Endothelial cell (in vitro differentiated cells): ENCODE measurements at regions not wholly inside any gene's neighbourhood (a gene's known extent, or its start where the extent isn't known, plus 50 kb on each side); places are given as distances from the start of the nearest gene placed in this dataset.

Experiments
- DNase-seq: peaks from one replicate; pipeline ENCODE4 v3.0.0; 2021; ENCODE audit warnings: low spot score
- H3K27ac Mint-ChIP-seq: one replicate; pipeline ENCODE4 v1.8.0; 2021; ENCODE audit warnings: mixed read lengths, inconsistent platforms; ENCODE audit not compliant: unreplicated experiment
- H3K27me3 Mint-ChIP-seq: one replicate; pipeline ENCODE4 v1.8.0; 2021; ENCODE audit warnings: mild to moderate bottlenecking, moderate library complexity, mixed read lengths, inconsistent platforms; ENCODE audit not compliant: unreplicated experiment
- H3K36me3 Mint-ChIP-seq: one replicate; pipeline ENCODE4 v1.8.0; 2021; ENCODE audit warnings: mild to moderate bottlenecking, low read depth, mixed read lengths, inconsistent platforms; ENCODE audit not compliant: unreplicated experiment
- H3K4me1 Mint-ChIP-seq: one replicate; pipeline ENCODE4 v1.8.0; 2021; ENCODE audit warnings: mild to moderate bottlenecking, mixed read lengths, inconsistent platforms; ENCODE audit not compliant: unreplicated experiment
- H3K4me3 Mint-ChIP-seq: one replicate; pipeline ENCODE4 v1.8.0; 2021; ENCODE audit warnings: mild to moderate bottlenecking, mixed read lengths, inconsistent platforms; ENCODE audit not compliant: unreplicated experiment
- H3K9me3 Mint-ChIP-seq: one replicate; pipeline ENCODE4 v1.8.0; 2021; ENCODE audit warnings: mixed read lengths, inconsistent platforms; ENCODE audit not compliant: unreplicated experiment
- TF ChIP-seq, protein P1 (sequence below): fragments of 200-600 bp; sonication (generic); IDR thresholded peaks from one replicate; pipeline ENCODE4 v1.5.0; 2021; ENCODE audit warnings: antibody characterized with exemption; ENCODE audit not compliant: unreplicated experiment

DNA sequence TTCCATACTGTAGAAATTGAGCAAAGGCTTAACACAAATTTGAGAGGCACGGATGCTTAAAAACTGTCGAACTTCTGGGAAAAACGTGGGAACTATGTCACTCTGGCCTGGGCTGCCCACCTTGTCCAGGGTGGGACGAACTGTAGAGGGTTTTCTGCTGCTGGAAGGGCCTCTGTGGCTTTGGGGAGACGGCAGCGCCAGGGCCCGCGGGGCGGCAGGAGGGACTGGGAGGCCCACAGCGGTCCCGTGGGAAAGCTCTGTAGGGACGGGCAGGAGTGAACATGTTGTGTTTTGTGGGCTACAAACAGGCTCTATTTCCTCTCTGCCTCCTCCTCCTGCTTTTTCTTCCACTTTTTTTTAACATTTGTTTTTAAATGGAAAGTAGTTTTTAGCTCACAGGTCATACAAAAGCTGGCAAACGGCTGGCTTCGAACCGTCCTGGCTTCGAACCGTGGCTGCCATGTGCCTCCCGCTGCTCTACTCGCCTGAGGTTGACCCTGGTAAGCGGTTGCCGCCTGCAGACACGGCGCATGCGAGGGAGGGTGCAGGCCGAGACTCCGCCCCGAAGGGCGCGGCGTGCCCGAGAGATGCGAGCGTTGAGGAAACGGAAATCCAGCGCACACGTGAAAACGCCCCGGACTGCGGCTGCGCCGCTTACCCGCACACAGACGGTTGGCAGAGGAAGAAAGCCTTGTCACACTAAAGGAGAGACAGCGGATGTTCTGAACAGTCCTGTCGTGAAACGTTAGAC, 382.3 kb upstream of the ZFP42 start:
- no peaks in the 10 kb centered on the region for H3K4me1 Mint-ChIP-seq
- no peak overlapping the region for H3K4me3 Mint-ChIP-seq
- TF ChIP-seq, protein P1, sequence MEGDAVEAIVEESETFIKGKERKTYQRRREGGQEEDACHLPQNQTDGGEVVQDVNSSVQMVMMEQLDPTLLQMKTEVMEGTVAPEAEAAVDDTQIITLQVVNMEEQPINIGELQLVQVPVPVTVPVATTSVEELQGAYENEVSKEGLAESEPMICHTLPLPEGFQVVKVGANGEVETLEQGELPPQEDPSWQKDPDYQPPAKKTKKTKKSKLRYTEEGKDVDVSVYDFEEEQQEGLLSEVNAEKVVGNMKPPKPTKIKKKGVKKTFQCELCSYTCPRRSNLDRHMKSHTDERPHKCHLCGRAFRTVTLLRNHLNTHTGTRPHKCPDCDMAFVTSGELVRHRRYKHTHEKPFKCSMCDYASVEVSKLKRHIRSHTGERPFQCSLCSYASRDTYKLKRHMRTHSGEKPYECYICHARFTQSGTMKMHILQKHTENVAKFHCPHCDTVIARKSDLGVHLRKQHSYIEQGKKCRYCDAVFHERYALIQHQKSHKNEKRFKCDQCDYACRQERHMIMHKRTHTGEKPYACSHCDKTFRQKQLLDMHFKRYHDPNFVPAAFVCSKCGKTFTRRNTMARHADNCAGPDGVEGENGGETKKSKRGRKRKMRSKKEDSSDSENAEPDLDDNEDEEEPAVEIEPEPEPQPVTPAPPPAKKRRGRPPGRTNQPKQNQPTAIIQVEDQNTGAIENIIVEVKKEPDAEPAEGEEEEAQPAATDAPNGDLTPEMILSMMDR, result no peak
- no peak overlapping the region for H3K27ac Mint-ChIP-seq
- no peaks in the 10 kb centered on the region for H3K36me3 Mint-ChIP-seq
- no peak for DNase-seq
- no peaks in the 10 kb centered on the region for H3K9me3 Mint-ChIP-seq
- no peaks in the 10 kb centered on the region for H3K27me3 Mint-ChIP-seq

DNA sequence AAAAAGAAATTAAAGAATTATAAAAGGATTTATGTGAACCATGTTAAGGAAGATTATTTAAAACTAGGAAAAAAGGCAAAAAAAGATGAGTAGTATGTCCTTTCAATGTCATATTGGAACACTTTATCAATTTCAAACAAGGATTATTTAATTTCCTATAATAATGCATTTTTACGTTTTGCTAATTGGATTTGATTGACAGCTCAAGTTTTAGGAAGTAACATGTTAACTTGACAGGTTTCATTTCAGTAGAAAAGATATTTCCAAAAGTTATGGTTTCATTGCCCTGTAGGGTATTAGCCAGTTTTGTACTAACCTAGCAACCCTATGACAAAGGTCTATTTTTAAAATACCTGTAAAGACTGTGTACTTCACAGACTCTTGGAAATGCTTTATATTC, 379.6 kb upstream of the ZFP42 start:
- Mint-ChIP-seq H3K27me3 (no peaks in the 10 kb centered on the region), H3K4me3 (no peak overlapping the region), H3K4me1 (no peaks in the 10 kb centered on the region), H3K36me3 (no peaks in the 10 kb centered on the region), H3K27ac (no peak overlapping the region), H3K9me3 (no peaks in the 10 kb centered on the region)
- no peak for DNase-seq
- TF ChIP-seq, protein P1, result no peak

GRCh38 chr4:187617113-187617512, 378.5 kb upstream of the ZFP42 start:
- no peak overlapping the region for H3K27ac Mint-ChIP-seq
- H3K4me3 Mint-ChIP-seq, result no peak overlapping the region
- H3K9me3 Mint-ChIP-seq, result no peaks in the 10 kb centered on the region
- no peaks in the 10 kb centered on the region for H3K4me1 Mint-ChIP-seq
- H3K36me3 Mint-ChIP-seq, result no peaks in the 10 kb centered on the region
- TF ChIP-seq, protein P1, result no peak
- no peaks in the 10 kb centered on the region for H3K27me3 Mint-ChIP-seq
- no peak for DNase-seq

GRCh38 chr4:187618701-187619281, 376.8 kb upstream of the ZFP42 start:
- H3K36me3 Mint-ChIP-seq, result no peaks in the 10 kb centered on the region
- H3K9me3 Mint-ChIP-seq, result peaks cover 4% of the 10 kb centered on the region
- H3K27ac Mint-ChIP-seq, result no peak overlapping the region
- no peaks in the 10 kb centered on the region for H3K27me3 Mint-ChIP-seq
- no peak for DNase-seq
- H3K4me3 Mint-ChIP-seq, result no peak overlapping the region
- TF ChIP-seq, protein P1, result no peak
- no peaks in the 10 kb centered on the region for H3K4me1 Mint-ChIP-seq

GRCh38 chr4:187619319-187619718, 376.3 kb upstream of the ZFP42 start:
- no peaks in the 10 kb centered on the region for H3K4me1 Mint-ChIP-seq
- H3K27me3 Mint-ChIP-seq, result no peaks in the 10 kb centered on the region
- no peak overlapping the region for H3K4me3 Mint-ChIP-seq
- TF ChIP-seq, protein P1, result no peak
- DNase-seq, result no peak
- peaks cover 4% of the 10 kb centered on the region for H3K9me3 Mint-ChIP-seq
- no peaks in the 10 kb centered on the region for H3K36me3 Mint-ChIP-seq
- no peak overlapping the region for H3K27ac Mint-ChIP-seq
